ENCODE measurements at regions not wholly inside any gene's neighbourhood (a gene's known extent, or its start where the extent isn't known, plus 50 kb on each side); places are given as distances from the start of the nearest gene placed in this dataset.

DNA sequence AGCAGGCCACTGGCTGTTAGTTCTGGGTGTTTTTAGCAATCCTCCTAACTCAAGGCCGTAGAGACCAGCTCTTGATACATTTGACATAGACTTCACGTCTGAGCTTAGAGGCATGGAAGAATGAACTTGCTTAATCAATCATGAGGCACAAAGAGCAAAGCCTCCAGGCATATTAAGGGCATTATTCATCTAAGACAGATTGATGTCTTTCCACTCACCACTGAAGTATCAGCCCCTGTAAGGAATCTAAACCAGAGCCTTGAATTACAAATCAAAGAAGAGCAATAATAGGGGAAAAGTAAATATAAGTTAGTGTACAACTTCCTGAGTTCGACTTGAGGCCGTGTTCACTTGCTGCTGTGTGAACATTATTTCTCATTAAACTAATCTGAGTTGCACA lies 1470.7 kb downstream of the AACS start:
- TF ChIP-seq POLR2AphosphoS5 (IDR thresholded peaks at IDR 0.05; ENCODE audit: insufficient read depth, low read depth, low read length) (no peak), POLR2A (IDR thresholded peaks at IDR 0.05; ENCODE audit: low read depth, low read length) (no peak), EZH2 (IDR thresholded peaks at IDR 0.05; ENCODE audit: borderline replicate concordance, low read depth, low read length, severe bottlenecking) (no peak), FOS (IDR thresholded peaks at IDR 0.05; ENCODE audit: borderline replicate concordance, insufficient read depth, low read length) (no peak), JUN (IDR thresholded peaks at IDR 0.05; ENCODE audit: borderline replicate concordance, insufficient read depth, insufficient read length, low read depth) (no peak), GATA2 (IDR thresholded peaks at IDR 0.05; ENCODE audit: insufficient read depth, insufficient read length, low read depth, low read length) (no peak)
- TF ChIP-seq, protein P1, sequence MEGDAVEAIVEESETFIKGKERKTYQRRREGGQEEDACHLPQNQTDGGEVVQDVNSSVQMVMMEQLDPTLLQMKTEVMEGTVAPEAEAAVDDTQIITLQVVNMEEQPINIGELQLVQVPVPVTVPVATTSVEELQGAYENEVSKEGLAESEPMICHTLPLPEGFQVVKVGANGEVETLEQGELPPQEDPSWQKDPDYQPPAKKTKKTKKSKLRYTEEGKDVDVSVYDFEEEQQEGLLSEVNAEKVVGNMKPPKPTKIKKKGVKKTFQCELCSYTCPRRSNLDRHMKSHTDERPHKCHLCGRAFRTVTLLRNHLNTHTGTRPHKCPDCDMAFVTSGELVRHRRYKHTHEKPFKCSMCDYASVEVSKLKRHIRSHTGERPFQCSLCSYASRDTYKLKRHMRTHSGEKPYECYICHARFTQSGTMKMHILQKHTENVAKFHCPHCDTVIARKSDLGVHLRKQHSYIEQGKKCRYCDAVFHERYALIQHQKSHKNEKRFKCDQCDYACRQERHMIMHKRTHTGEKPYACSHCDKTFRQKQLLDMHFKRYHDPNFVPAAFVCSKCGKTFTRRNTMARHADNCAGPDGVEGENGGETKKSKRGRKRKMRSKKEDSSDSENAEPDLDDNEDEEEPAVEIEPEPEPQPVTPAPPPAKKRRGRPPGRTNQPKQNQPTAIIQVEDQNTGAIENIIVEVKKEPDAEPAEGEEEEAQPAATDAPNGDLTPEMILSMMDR (IDR thresholded peaks at IDR 0.05; ENCODE audit: extremely low read depth in 1 of 2, insufficient read depth in 1 of 2, low read depth in 1 of 2, low read length in 2 of 2), result no peak
- TF ChIP-seq, protein P2, sequence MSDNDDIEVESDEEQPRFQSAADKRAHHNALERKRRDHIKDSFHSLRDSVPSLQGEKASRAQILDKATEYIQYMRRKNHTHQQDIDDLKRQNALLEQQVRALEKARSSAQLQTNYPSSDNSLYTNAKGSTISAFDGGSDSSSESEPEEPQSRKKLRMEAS (IDR thresholded peaks at IDR 0.05; ENCODE audit: insufficient read depth, insufficient read length), result no peak

Data from endothelial cell of umbilical vein (primary cell).